Endothelial cell of umbilical vein (primary cell): ENCODE measurements at regions not wholly inside any gene's neighbourhood (a gene's known extent, or its start where the extent isn't known, plus 50 kb on each side); places are given as distances from the start of the nearest gene placed in this dataset.

Experiments used
- BruUV-seq: library from RNA; stranded (reverse); fragments of 400-500 nt; replicated peaks from 2 replicates; lab custom pipeline; 2021; lab: Mats Ljungman, UMichigan
- CTCF ChIA-PET: fragments of 300-600, 350-600 bp; sonication (Branson Sonifier 250); formaldehyde crosslinking; loops from one replicate; lab custom pipeline; 2021; ENCODE audit warnings: antibody characterized with exemption, inconsistent platforms; lab: Charles Lee
- POLR2A ChIA-PET: fragments of 300-600, 350-600 bp; sonication (Branson Sonifier 250); formaldehyde crosslinking; loops from one replicate; lab custom pipeline; 2021; ENCODE audit warnings: antibody characterized with exemption, inconsistent platforms; lab: Charles Lee
- DNase-seq: peaks from one replicate; pipeline ENCODE4 v3.0.0-alpha.2; 2011; ENCODE audit warnings: low read depth, low spot score
- FAIRE-seq: peaks from 2 replicates; lab custom pipeline; 2011; peaks lifted over from hg19 to GRCh38; lab: Jason Lieb, UNC
- H2AFZ ChIP-seq: 2 replicates; pipeline ENCODE4 v1.6.0; 2012; ENCODE audit warnings: low read depth, low read length, control low read depth, inconsistent platforms
- H3K27ac ChIP-seq: 2 replicates; pipeline ENCODE4 v1.5.1; 2011; ENCODE audit warnings: low read depth, mild to moderate bottlenecking, control low read depth, low read length, moderate library complexity; ENCODE audit not compliant: insufficient read depth
- H3K27me3 ChIP-seq, 2 experiments: 2 replicates each; pipeline versions ENCODE4 v1.6.0 to v1.6.1; 2011; ENCODE audit warnings: low read length in 2 of 2, mixed read lengths in 1 of 2; ENCODE audit not compliant: control insufficient read depth in 2 of 2, insufficient read depth in 2 of 2
- H3K36me3 ChIP-seq, 2 experiments: 2 replicates in 1 of 2; 3 replicates in 1 of 2; pipeline ENCODE4 v1.5.1; 2011; ENCODE audit warnings: low read length in 2 of 2, mild to moderate bottlenecking in 1 of 2, moderate library complexity in 1 of 2; ENCODE audit not compliant: control insufficient read depth in 2 of 2, insufficient read depth in 2 of 2; ENCODE audit errors: extremely low read depth in 1 of 2
- H3K4me1 ChIP-seq: 3 replicates; pipeline ENCODE4 v1.5.1; 2011; ENCODE audit warnings: mild to moderate bottlenecking, low read length; ENCODE audit not compliant: control insufficient read depth, insufficient read depth; ENCODE audit errors: extremely low read depth
- H3K4me2 ChIP-seq: 2 replicates; pipeline ENCODE4 v1.6.1; 2011; ENCODE audit warnings: low read length, control low read depth, mixed read lengths; ENCODE audit not compliant: insufficient read depth
- H3K4me3 ChIP-seq, 3 experiments: fragments of 200-600 bp in 1 of 3; sonication (generic), shearing (Covaris generic) in 1 of 3; replicated peaks in 1 of 3; 2 replicates each; pipeline ENCODE4 v1.5.1; 2011 to 2016; ENCODE audit warnings: control low read depth in 3 of 3, low read length in 3 of 3, mild to moderate bottlenecking in 2 of 3, inconsistent platforms in 1 of 3, low read depth in 1 of 3, moderate library complexity in 1 of 3; ENCODE audit not compliant: insufficient read depth in 1 of 3
- H3K79me2 ChIP-seq: 2 replicates; pipeline ENCODE4 v1.6.0; 2012; ENCODE audit warnings: low read length, inconsistent platforms; ENCODE audit not compliant: control insufficient read depth, insufficient read depth
- H3K9ac ChIP-seq: replicated peaks from 2 replicates; pipeline ENCODE3; 2011; ENCODE audit warnings: low read length, control low read depth; ENCODE audit not compliant: insufficient read depth; ENCODE audit errors: extremely low read depth
- H3K9me1 ChIP-seq: replicated peaks from 3 replicates; pipeline ENCODE4 v1.6.0; 2011; ENCODE audit warnings: mild to moderate bottlenecking, low read length; ENCODE audit not compliant: control insufficient read depth, insufficient read depth; ENCODE audit errors: extremely low read depth
- H3K9me3 ChIP-seq: replicated peaks from 2 replicates; pipeline ENCODE4 v1.5.1; 2012; ENCODE audit warnings: low read length, inconsistent platforms; ENCODE audit not compliant: control insufficient read depth, insufficient read depth
- H4K20me1 ChIP-seq: replicated peaks from 2 replicates; pipeline ENCODE3; 2011; ENCODE audit warnings: mild to moderate bottlenecking, low read length; ENCODE audit not compliant: control insufficient read depth, insufficient read depth; ENCODE audit errors: extremely low read depth
- FOS ChIP-seq: IDR thresholded peaks from 2 replicates; pipeline ENCODE4 v1.6.1; 2011; ENCODE audit warnings: mild to moderate bottlenecking, low read length, moderate library complexity, borderline replicate concordance; ENCODE audit not compliant: insufficient read depth
- JUN ChIP-seq: IDR thresholded peaks from 2 replicates; pipeline ENCODE4 v1.6.1; 2011; ENCODE audit warnings: borderline replicate concordance, low read depth; ENCODE audit not compliant: insufficient read length, insufficient read depth
- MYC ChIP-seq: IDR thresholded peaks from one replicate; pipeline ENCODE4 v1.6.1; 2011; ENCODE audit warnings: mild to moderate bottlenecking, low read depth, low read length
- dilution Hi-C: fragments of 300-500 bp; cut with MboI; formaldehyde crosslinking; loops from one replicate; pipeline ENCODE4 v1.15.0; 2019; ENCODE audit warnings: low sequenced_read_pairs; ENCODE audit not compliant: extremely low pct_ligation_motif_present
- intact Hi-C: fragments of 100-400 bp; cut with micrococcal nuclease; formaldehyde crosslinking; loops from one replicate; pipeline ENCODE4 v1.10.0; 2022
- TF ChIP-seq, protein P1 (sequence below), 2 donors: IDR thresholded peaks; 1 replicate in 1 of 2; 2 replicates in 1 of 2; pipeline ENCODE4 v1.5.1; 2011; ENCODE audit warnings: low read length in 2 of 2, mild to moderate bottlenecking in 2 of 2, moderate library complexity in 2 of 2, control low read depth in 1 of 2, inconsistent platforms in 1 of 2, low read depth in 1 of 2; ENCODE audit not compliant: insufficient read depth in 1 of 2; ENCODE audit errors: extremely low read depth in 1 of 2

DNA sequence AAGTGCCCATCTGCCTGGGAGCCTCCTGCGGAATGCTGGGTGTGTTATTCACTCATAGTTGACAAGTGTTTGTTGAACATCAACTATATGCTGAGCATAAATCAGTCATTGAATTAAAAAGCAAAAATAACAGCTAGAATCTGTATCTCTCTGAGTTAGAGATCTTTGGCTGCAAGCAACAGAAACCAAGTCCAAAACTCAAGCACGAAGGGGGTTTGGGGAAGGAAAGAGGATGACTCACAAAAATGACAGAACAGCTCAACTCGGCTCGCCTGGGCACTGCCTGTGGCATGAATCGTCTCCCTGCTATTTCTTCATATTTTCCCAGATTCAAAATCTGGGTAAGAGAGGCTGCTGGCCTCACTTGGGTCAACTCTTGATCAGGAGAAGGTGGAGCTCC, 72.6 kb upstream of the NCOR2 start:
- H3K4me1 ChIP-seq, result peaks cover 4% of the 10 kb centered on the region
- no peaks in the 10 kb centered on the region for H3K36me3 ChIP-seq
- no peak overlapping the region for H3K27ac ChIP-seq
- DNase-seq (peak; percentile 26), FAIRE-seq (peak; percentile 84)
- no peaks in the 10 kb centered on the region for H3K79me2 ChIP-seq
- POLR2A ChIA-PET, result interaction anchor here (1.3 kb wide), 1 partner anchor 15 kb away, joined by 3 read pairs; no protein-coding TSS in a partner anchor
- no peaks in the 10 kb centered on the region for H3K9me3 ChIP-seq
- no peak overlapping the region for H2AFZ ChIP-seq
- TF ChIP-seq, protein P1, sequence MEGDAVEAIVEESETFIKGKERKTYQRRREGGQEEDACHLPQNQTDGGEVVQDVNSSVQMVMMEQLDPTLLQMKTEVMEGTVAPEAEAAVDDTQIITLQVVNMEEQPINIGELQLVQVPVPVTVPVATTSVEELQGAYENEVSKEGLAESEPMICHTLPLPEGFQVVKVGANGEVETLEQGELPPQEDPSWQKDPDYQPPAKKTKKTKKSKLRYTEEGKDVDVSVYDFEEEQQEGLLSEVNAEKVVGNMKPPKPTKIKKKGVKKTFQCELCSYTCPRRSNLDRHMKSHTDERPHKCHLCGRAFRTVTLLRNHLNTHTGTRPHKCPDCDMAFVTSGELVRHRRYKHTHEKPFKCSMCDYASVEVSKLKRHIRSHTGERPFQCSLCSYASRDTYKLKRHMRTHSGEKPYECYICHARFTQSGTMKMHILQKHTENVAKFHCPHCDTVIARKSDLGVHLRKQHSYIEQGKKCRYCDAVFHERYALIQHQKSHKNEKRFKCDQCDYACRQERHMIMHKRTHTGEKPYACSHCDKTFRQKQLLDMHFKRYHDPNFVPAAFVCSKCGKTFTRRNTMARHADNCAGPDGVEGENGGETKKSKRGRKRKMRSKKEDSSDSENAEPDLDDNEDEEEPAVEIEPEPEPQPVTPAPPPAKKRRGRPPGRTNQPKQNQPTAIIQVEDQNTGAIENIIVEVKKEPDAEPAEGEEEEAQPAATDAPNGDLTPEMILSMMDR (IDR thresholded peaks at IDR 0.05; ENCODE audit: extremely low read depth in 1 of 2, insufficient read depth in 1 of 2, low read depth in 1 of 2, low read length in 2 of 2), result no peak
- TF ChIP-seq JUN, result peak; percentile 32
- TF ChIP-seq MYC, result no peak
- TF ChIP-seq FOS, result peak; percentile 78
- CTCF ChIA-PET, result interaction anchor here (0.7 to 2.6 kb wide), 6 partner anchors 9 to 80 kb away, joined by 3 to 10 read pairs (median 4); no protein-coding TSS in a partner anchor
- H3K9ac ChIP-seq, result no peak overlapping the region
- H3K9me1 ChIP-seq, result no peaks in the 10 kb centered on the region
- BruUV-seq, result no TSS peak
- intact Hi-C loops (no loop called here), dilution Hi-C loops (no loop called here)
- H4K20me1 ChIP-seq, result no peaks in the 10 kb centered on the region
- H3K27me3 ChIP-seq, result no peaks in the 10 kb centered on the region
- no peak overlapping the region for H3K4me2 ChIP-seq
- no peak overlapping the region for H3K4me3 ChIP-seq
